OCI-LY7 (cell line): ENCODE measurements at regions not wholly inside any gene's neighbourhood (a gene's known extent, or its start where the extent isn't known, plus 50 kb on each side); places are given as distances from the start of the nearest gene placed in this dataset.

Experiments used
- BruUV-seq: library from RNA; stranded (reverse); fragments of 400-500 nt; replicated peaks from 2 replicates; lab custom pipeline; 2021; lab: Mats Ljungman, UMichigan
- CTCF ChIA-PET: fragments of 300-600 bp; sonication (Branson Sonifier 250); formaldehyde crosslinking; loops from one replicate; lab custom pipeline; 2022; ENCODE audit warnings: antibody characterized with exemption; ENCODE audit not compliant: unreplicated experiment; lab: Charles Lee
- POLR2A ChIA-PET: fragments of 300-600 bp; sonication (Branson Sonifier 250); formaldehyde crosslinking; loops from one replicate; lab custom pipeline; 2022; ENCODE audit warnings: antibody characterized with exemption; lab: Charles Lee
- DNase-seq: peaks from one replicate; pipeline ENCODE4 v3.0.0-alpha.2; 2015; ENCODE audit warnings: low spot score
- H2AFZ ChIP-seq: fragments of 200-600 bp; sonication (generic), shearing (Covaris generic); 2 replicates; pipeline ENCODE4 v1.6.1; 2014; ENCODE audit warnings: mild to moderate bottlenecking, antibody characterized with exemption, low read length, moderate library complexity
- H3K27ac ChIP-seq: fragments of 200-600 bp; sonication (generic); 2 replicates; pipeline ENCODE4 v1.5.1; 2014; ENCODE audit warnings: mixed run types, low read depth, mild to moderate bottlenecking, moderate library complexity, low read length, inconsistent platforms; ENCODE audit not compliant: poor library complexity, severe bottlenecking
- H3K36me3 ChIP-seq: fragments of 200-600 bp; sonication (generic); 2 replicates; pipeline ENCODE4 v1.6.1; 2014; ENCODE audit warnings: mild to moderate bottlenecking, antibody characterized with exemption, low read length, moderate library complexity, mixed read lengths; ENCODE audit not compliant: insufficient read depth
- H3K4me1 ChIP-seq: fragments of 200-600 bp; sonication (generic); 2 replicates; pipeline ENCODE4 v1.5.1; 2014; ENCODE audit warnings: mild to moderate bottlenecking, low read length; ENCODE audit not compliant: insufficient read depth, poor library complexity, severe bottlenecking
- H3K4me2 ChIP-seq: fragments of 200-600 bp; sonication (generic); 2 replicates; pipeline ENCODE4 v1.6.1; 2014; ENCODE audit warnings: mild to moderate bottlenecking, low read length
- H3K4me3 ChIP-seq: fragments of 200-600 bp; sonication (generic); 2 replicates; pipeline ENCODE4 v1.5.1; 2014; ENCODE audit warnings: mild to moderate bottlenecking, low read depth, low read length; ENCODE audit not compliant: poor library complexity, severe bottlenecking
- H3K79me2 ChIP-seq: fragments of 200-600 bp; sonication (generic); 2 replicates; pipeline ENCODE4 v1.6.1; 2016; ENCODE audit warnings: low read depth, mild to moderate bottlenecking, low read length, moderate library complexity, mixed read lengths; ENCODE audit not compliant: insufficient read depth
- H3K9me2 ChIP-seq: fragments of 200-600 bp; sonication (generic); 2 replicates; pipeline ENCODE4 v1.6.1; 2016; ENCODE audit warnings: mild to moderate bottlenecking, low read length, mixed read lengths; ENCODE audit not compliant: insufficient read depth
- H3K9me3 ChIP-seq: fragments of 200-600 bp; sonication (generic); 2 replicates; pipeline ENCODE4 v1.6.1; 2014; ENCODE audit warnings: mild to moderate bottlenecking, mixed run types, low read length, mixed read lengths
- H4K20me1 ChIP-seq: fragments of 200-600 bp; sonication (generic); 2 replicates; pipeline ENCODE4 v1.6.1; 2014; ENCODE audit warnings: mild to moderate bottlenecking, antibody characterized with exemption, low read length, moderate library complexity, mixed read lengths; ENCODE audit not compliant: insufficient read depth
- EZH2phosphoT487 ChIP-seq: fragments of 200-600 bp; sonication (generic); IDR thresholded peaks from 2 replicates; pipeline ENCODE4 v1.6.1; 2018; ENCODE audit warnings: low read depth, borderline replicate concordance, mild to moderate bottlenecking, mixed run types, antibody characterized with exemption, low read length, moderate library complexity, mixed read lengths
- intact Hi-C: fragments of 100-400 bp; cut with micrococcal nuclease; formaldehyde crosslinking; loops from one replicate; pipeline ENCODE4 v1.10.0; 2022; ENCODE audit not compliant: unreplicated experiment
- TF ChIP-seq, protein P1 (sequence below): fragments of 200-600 bp; sonication (generic); conservative IDR thresholded peaks from 2 replicates; pipeline ENCODE4 v1.5.1; 2014; ENCODE audit warnings: mild to moderate bottlenecking, antibody characterized with exemption, low read length, moderate library complexity, mixed read lengths

GRCh38 chr1:198087831-198088230 lies 69.0 kb upstream of the NEK7 start:
- Histone ChIP-seq H3K79me2 (no peaks in the 10 kb centered on the region), H3K4me1 (no peaks in the 10 kb centered on the region), H4K20me1 (no peaks in the 10 kb centered on the region), H2AFZ (no peak overlapping the region), H3K4me3 (no peak overlapping the region), H3K9me3 (no peaks in the 10 kb centered on the region), H3K27ac (no peak overlapping the region), H3K4me2 (no peak overlapping the region), H3K9me2 (no peaks in the 10 kb centered on the region), H3K36me3 (no peaks in the 10 kb centered on the region)
- ChIA-PET CTCF (no interaction called here), POLR2A (no interaction called here)
- intact Hi-C loops = loop anchor here (1.0 to 5.0 kb wide), 3 partner anchors 269 to 599 kb away; no protein-coding TSS in a partner anchor
- TF ChIP-seq, protein P1, sequence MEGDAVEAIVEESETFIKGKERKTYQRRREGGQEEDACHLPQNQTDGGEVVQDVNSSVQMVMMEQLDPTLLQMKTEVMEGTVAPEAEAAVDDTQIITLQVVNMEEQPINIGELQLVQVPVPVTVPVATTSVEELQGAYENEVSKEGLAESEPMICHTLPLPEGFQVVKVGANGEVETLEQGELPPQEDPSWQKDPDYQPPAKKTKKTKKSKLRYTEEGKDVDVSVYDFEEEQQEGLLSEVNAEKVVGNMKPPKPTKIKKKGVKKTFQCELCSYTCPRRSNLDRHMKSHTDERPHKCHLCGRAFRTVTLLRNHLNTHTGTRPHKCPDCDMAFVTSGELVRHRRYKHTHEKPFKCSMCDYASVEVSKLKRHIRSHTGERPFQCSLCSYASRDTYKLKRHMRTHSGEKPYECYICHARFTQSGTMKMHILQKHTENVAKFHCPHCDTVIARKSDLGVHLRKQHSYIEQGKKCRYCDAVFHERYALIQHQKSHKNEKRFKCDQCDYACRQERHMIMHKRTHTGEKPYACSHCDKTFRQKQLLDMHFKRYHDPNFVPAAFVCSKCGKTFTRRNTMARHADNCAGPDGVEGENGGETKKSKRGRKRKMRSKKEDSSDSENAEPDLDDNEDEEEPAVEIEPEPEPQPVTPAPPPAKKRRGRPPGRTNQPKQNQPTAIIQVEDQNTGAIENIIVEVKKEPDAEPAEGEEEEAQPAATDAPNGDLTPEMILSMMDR = no peak
- TF ChIP-seq EZH2phosphoT487 = no peak
- no TSS peak for BruUV-seq
- no peak for DNase-seq

GRCh38 chr1:198088360-198089071 lies 68.3 kb upstream of the NEK7 start:
- peak; percentile 47 for DNase-seq
- CTCF ChIA-PET = no interaction called here
- Histone ChIP-seq H3K4me1 (no peaks in the 10 kb centered on the region), H3K36me3 (no peaks in the 10 kb centered on the region), H2AFZ (no peak overlapping the region), H3K9me3 (no peaks in the 10 kb centered on the region), H3K27ac (no peak overlapping the region), H3K4me3 (no peak overlapping the region), H3K79me2 (no peaks in the 10 kb centered on the region), H3K4me2 (no peak overlapping the region), H3K9me2 (no peaks in the 10 kb centered on the region), H4K20me1 (no peaks in the 10 kb centered on the region)
- intact Hi-C loops = loop anchor here (1.0 to 5.0 kb wide), 3 partner anchors 269 to 598 kb away; no protein-coding TSS in a partner anchor
- BruUV-seq = no TSS peak
- POLR2A ChIA-PET = no interaction called here
- TF ChIP-seq EZH2phosphoT487 = no peak
- TF ChIP-seq, protein P1 = peak; percentile 89

DNA sequence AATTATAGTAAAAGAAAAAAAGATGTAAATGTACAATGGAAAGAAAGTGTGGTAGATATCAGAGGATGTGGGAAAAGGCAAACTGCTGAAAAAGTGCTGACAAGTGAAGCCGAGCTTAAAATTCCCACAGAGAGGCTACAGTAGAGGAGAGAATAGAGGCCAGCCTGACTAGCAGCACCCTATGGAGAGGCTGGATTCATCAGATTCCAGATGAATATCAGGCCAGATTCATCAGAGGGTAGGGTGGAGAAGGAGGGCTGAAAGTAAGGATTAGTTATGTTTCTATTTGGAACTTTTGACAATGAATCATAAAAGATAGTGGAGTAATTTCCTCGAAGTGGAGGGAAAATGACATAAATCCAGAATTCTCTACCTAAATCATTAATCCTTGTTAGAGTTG lies 60.4 kb upstream of the NEK7 start:
- ChIA-PET POLR2A (interaction anchor here (1.0 kb wide), 1 partner anchor 52 kb away, joined by 3 read pairs; no protein-coding TSS in a partner anchor), CTCF (no interaction called here)
- DNase-seq = no peak
- Histone ChIP-seq H3K27ac (no peak overlapping the region), H4K20me1 (no peaks in the 10 kb centered on the region), H3K9me2 (no peaks in the 10 kb centered on the region), H3K4me1 (no peaks in the 10 kb centered on the region), H3K4me3 (no peak overlapping the region), H3K4me2 (no peak overlapping the region), H3K9me3 (no peaks in the 10 kb centered on the region), H2AFZ (no peak overlapping the region), H3K36me3 (no peaks in the 10 kb centered on the region), H3K79me2 (no peaks in the 10 kb centered on the region)
- TF ChIP-seq, protein P1 = no peak
- no peak for TF ChIP-seq EZH2phosphoT487
- intact Hi-C loops = no loop called here
- BruUV-seq = no TSS peak
